ENCODE measurements at regions not wholly inside any gene's neighbourhood (a gene's known extent, or its start where the extent isn't known, plus 50 kb on each side); places are given as distances from the start of the nearest gene placed in this dataset.

- 0 out of 2 replicates have a peak, but pooled peaks cover 3% of the 10 kb centered on the region for H3K9me2 ChIP-seq (ENCODE audit: insufficient read depth)
- H4K20me1 ChIP-seq (ENCODE audit: insufficient read depth): no peaks in the 10 kb centered on the region
- H3K4me1 ChIP-seq (replicated peaks; ENCODE audit: insufficient read depth): no peaks in the 10 kb centered on the region
- BruUV-seq (replicated peaks): no TSS peak
- H3K9me3 ChIP-seq (ENCODE audit: insufficient read depth, low read depth): no peaks in the 10 kb centered on the region
- no peak overlapping the region for H3K4me3 ChIP-seq
- H2AFZ ChIP-seq: no peak overlapping the region
- H3F3A ChIP-seq (ENCODE audit: insufficient read depth, low read depth): no peaks in the 10 kb centered on the region
- TF ChIP-seq CTCF (conservative IDR thresholded peaks at IDR 0.05) (no peak), EZH2 (IDR thresholded peaks at IDR 0.05; ENCODE audit: low read depth) (no peak)
- intact Hi-C loops (cut with micrococcal nuclease; ENCODE audit: unreplicated experiment): no loop called here
- no peak for DNase-seq
- no peak overlapping the region for H3K4me2 ChIP-seq
- no peaks in the 10 kb centered on the region for H3K79me2 ChIP-seq (ENCODE audit: low read depth)
- H3K36me3 ChIP-seq (ENCODE audit: low read depth): no peaks in the 10 kb centered on the region
- ChIA-PET CTCF (no interaction called here), POLR2A (ENCODE audit: unreplicated experiment) (no interaction called here)
- H3K27ac ChIP-seq: no peak overlapping the region
- no peaks in the 10 kb centered on the region for H3K27me3 ChIP-seq (ENCODE audit: insufficient read depth, low read depth)
Measured at GRCh38 chrX:117532339-117532738, 584.3 kb downstream of the KLHL13 start.

GRCh38 chrX:117522725-117523700 lies 593.6 kb downstream of the KLHL13 start:
- no TSS peak for BruUV-seq (replicated peaks)
- H3K9me2 ChIP-seq (ENCODE audit: insufficient read depth): no peaks in the 10 kb centered on the region; the same call in 1 of the 2 replicates
- H3K27me3 ChIP-seq (ENCODE audit: insufficient read depth, low read depth): no peaks in the 10 kb centered on the region
- DNase-seq: no peak
- H3F3A ChIP-seq (ENCODE audit: insufficient read depth, low read depth): no peaks in the 10 kb centered on the region
- H3K4me2 ChIP-seq: no peak overlapping the region
- no peaks in the 10 kb centered on the region for H4K20me1 ChIP-seq (ENCODE audit: insufficient read depth)
- H3K27ac ChIP-seq: no peak overlapping the region
- POLR2A ChIA-PET (ENCODE audit: unreplicated experiment): no interaction called here
- H3K4me1 ChIP-seq (replicated peaks; ENCODE audit: insufficient read depth): no peaks in the 10 kb centered on the region
- no peak overlapping the region for H3K4me3 ChIP-seq
- no peak overlapping the region for H2AFZ ChIP-seq
- CTCF ChIA-PET: no interaction called here
- intact Hi-C loops (cut with micrococcal nuclease; ENCODE audit: unreplicated experiment): no loop called here
- H3K79me2 ChIP-seq (ENCODE audit: low read depth): no peaks in the 10 kb centered on the region
- H3K36me3 ChIP-seq (ENCODE audit: low read depth): no peaks in the 10 kb centered on the region
- TF ChIP-seq CTCF (conservative IDR thresholded peaks at IDR 0.05): no peak
- no peak for TF ChIP-seq EZH2 (IDR thresholded peaks at IDR 0.05; ENCODE audit: low read depth)
- no peaks in the 10 kb centered on the region for H3K9me3 ChIP-seq (ENCODE audit: insufficient read depth, low read depth)

GRCh38 chrX:117517994-117518393 lies 598.6 kb downstream of the KLHL13 start:
- POLR2A ChIA-PET (ENCODE audit: unreplicated experiment): no interaction called here
- H3K4me3 ChIP-seq: no peak overlapping the region
- H4K20me1 ChIP-seq (ENCODE audit: insufficient read depth): no peaks in the 10 kb centered on the region
- H3K9me3 ChIP-seq (ENCODE audit: insufficient read depth, low read depth): no peaks in the 10 kb centered on the region
- no peaks in the 10 kb centered on the region for H3K79me2 ChIP-seq (ENCODE audit: low read depth)
- no peaks in the 10 kb centered on the region for H3K4me1 ChIP-seq (replicated peaks; ENCODE audit: insufficient read depth)
- no peaks in the 10 kb centered on the region for H3K36me3 ChIP-seq (ENCODE audit: low read depth)
- no peaks in the 10 kb centered on the region; the same call in 1 of the 2 replicates for H3K9me2 ChIP-seq (ENCODE audit: insufficient read depth)
- CTCF ChIA-PET: no interaction called here
- BruUV-seq (replicated peaks): no TSS peak
- H2AFZ ChIP-seq: no peak overlapping the region
- no peaks in the 10 kb centered on the region for H3K27me3 ChIP-seq (ENCODE audit: insufficient read depth, low read depth)
- H3K27ac ChIP-seq: no peak overlapping the region
- no peak overlapping the region for H3K4me2 ChIP-seq
- H3F3A ChIP-seq (ENCODE audit: insufficient read depth, low read depth): no peaks in the 10 kb centered on the region
- DNase-seq: no peak
- intact Hi-C loops (cut with micrococcal nuclease; ENCODE audit: unreplicated experiment): no loop called here
- TF ChIP-seq EZH2 (IDR thresholded peaks at IDR 0.05; ENCODE audit: low read depth): no peak
- TF ChIP-seq CTCF (conservative IDR thresholded peaks at IDR 0.05): no peak
